Smooth muscle cell (in vitro differentiated cells): ENCODE measurements at regions not wholly inside any gene's neighbourhood (a gene's known extent, or its start where the extent isn't known, plus 50 kb on each side); places are given as distances from the start of the nearest gene placed in this dataset.
"Not testable (repeated sequence)": the region's sequence is repeated elsewhere in the genome, so short reads cannot be mapped to it uniquely, and the experiment has no call there.

Experiments
- DNase-seq: peaks from one replicate; lab custom pipeline; 2025; ENCODE audit not compliant: unreplicated experiment; lab: John Stamatoyannopoulos, UW
- H2AFZ ChIP-seq: fragments of 200-600 bp; sonication (generic); 2 replicates; pipeline ENCODE4 v1.6.0; 2016; ENCODE audit warnings: antibody characterized with exemption, low read depth, mild to moderate bottlenecking
- H3F3A ChIP-seq: fragments of 200-600 bp; sonication (generic); 2 replicates; pipeline ENCODE4 v1.6.0; 2017; ENCODE audit warnings: antibody characterized with exemption, low read depth
- H3K27ac ChIP-seq: fragments of 200-600 bp; sonication (generic); 2 replicates; pipeline ENCODE4 v1.5.1; 2016; ENCODE audit warnings: low read depth, mild to moderate bottlenecking
- H3K27me3 ChIP-seq: fragments of 200-600 bp; sonication (generic); 2 replicates; pipeline ENCODE4 v1.6.1; 2016; ENCODE audit warnings: low read depth, mild to moderate bottlenecking
- H3K36me3 ChIP-seq: fragments of 200-600 bp; sonication (generic); 2 replicates; pipeline ENCODE4 v1.5.1; 2016; ENCODE audit warnings: low read depth
- H3K4me1 ChIP-seq: fragments of 200-600 bp; sonication (generic); 2 replicates; pipeline ENCODE4 v1.5.1; 2016; ENCODE audit warnings: low read depth
- H3K4me2 ChIP-seq: fragments of 200-600 bp; sonication (generic); 2 replicates; pipeline ENCODE4 v1.6.0; 2016; ENCODE audit warnings: mild to moderate bottlenecking
- H3K4me3 ChIP-seq: fragments of 200-600 bp; sonication (generic); 2 replicates; pipeline ENCODE4 v1.5.1; 2016; ENCODE audit warnings: mild to moderate bottlenecking
- H3K79me2 ChIP-seq: fragments of 200-600 bp; sonication (generic); 2 replicates; pipeline ENCODE4 v1.6.0; 2016; ENCODE audit warnings: low read depth, mild to moderate bottlenecking
- H3K9ac ChIP-seq: fragments of 200-600 bp; sonication (generic); 2 replicates; pipeline ENCODE4 v1.6.0; 2016; ENCODE audit warnings: low read depth
- H3K9me3 ChIP-seq: fragments of 200-600 bp; sonication (generic); replicated peaks from 2 replicates; pipeline ENCODE4 v1.5.1; 2016; ENCODE audit warnings: low read depth
- H4K20me1 ChIP-seq: fragments of 200-600 bp; sonication (generic); 2 replicates; pipeline ENCODE4 v1.6.0; 2016; ENCODE audit warnings: low read depth
- CTCF ChIP-seq: fragments of 200-600 bp; sonication (generic); IDR thresholded peaks from 2 replicates; pipeline ENCODE4 v1.5.1; 2017; ENCODE audit warnings: borderline replicate concordance, mild to moderate bottlenecking, antibody characterized with exemption; ENCODE audit not compliant: insufficient read depth, poor library complexity, severe bottlenecking
- WGBS: methylation state at CpG from one replicate; pipeline ENCODE4 v1.1.7; 2016; ENCODE audit warnings: low lambda C conversion rate; 5-methylcytosine and 5-hydroxymethylcytosine counted together

DNA sequence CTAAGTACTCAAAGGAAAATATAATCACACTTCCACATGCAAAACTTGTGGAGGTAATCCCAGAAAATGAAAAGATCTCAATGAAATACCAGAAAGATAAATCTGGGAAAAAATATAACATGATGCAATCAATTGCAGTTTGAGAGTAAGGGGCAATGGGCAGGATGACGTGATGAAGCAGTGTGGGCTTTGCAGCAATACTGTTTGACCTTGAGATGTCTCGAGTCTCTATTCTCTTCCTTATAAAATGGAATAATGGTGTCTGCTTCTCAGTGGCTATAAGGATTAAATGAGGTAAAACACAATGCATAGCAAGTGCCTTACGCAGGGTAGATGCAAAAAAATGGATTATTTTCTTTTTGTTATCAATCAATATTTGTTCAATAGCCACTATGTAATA lies 447.5 kb downstream of the BUD13 start:
- no peaks in the 10 kb centered on the region for H4K20me1 ChIP-seq
- H3K27ac ChIP-seq, result no peak overlapping the region
- H3K4me3 ChIP-seq, result no peak overlapping the region
- DNase-seq, result no peak
- no peaks in the 10 kb centered on the region for H3K27me3 ChIP-seq
- H3K9me3 ChIP-seq, result no peaks in the 10 kb centered on the region
- WGBS, result 94% methylated on average over 3 of the region's 3 CpGs
- no peak overlapping the region for H3K4me2 ChIP-seq
- no peak for TF ChIP-seq CTCF
- H3K9ac ChIP-seq, result no peak overlapping the region
- no peak overlapping the region for H2AFZ ChIP-seq
- no peaks in the 10 kb centered on the region for H3F3A ChIP-seq
- H3K4me1 ChIP-seq, result no peaks in the 10 kb centered on the region
- no peaks in the 10 kb centered on the region for H3K36me3 ChIP-seq
- no peaks in the 10 kb centered on the region for H3K79me2 ChIP-seq

GRCh38 chr11:116324077-116324476 lies 448.7 kb downstream of the BUD13 start:
- not testable (repeated sequence) for H3K9me3 ChIP-seq, H3K36me3 ChIP-seq, H3K27me3 ChIP-seq, H3K4me1 ChIP-seq, H3K79me2 ChIP-seq, H3K4me2 ChIP-seq, H3K27ac ChIP-seq, DNase-seq, H3K4me3 ChIP-seq, H3K9ac ChIP-seq, H4K20me1 ChIP-seq, H3F3A ChIP-seq, H2AFZ ChIP-seq
- WGBS, result 93% methylated on average over 6 of the region's 6 CpGs

DNA sequence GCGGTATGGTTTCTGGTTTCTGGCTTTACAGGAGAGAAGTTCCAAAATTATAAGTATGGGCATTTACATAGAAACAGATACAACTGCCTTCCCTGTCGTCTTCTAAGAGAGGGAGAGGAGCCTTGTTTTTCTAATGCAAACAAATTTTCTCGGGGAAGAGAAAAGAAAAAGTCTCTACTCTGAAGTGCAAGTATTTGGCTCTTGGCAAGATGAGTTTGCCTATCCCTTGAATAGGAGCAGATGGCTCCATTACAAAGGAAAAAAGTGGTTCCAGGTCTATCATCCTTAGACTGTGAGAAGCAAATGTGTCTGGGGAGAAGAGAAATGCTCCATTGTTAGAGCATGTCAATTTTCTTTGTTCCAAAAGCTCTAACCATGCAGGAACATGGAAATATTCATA lies 455.6 kb downstream of the BUD13 start:
- Histone ChIP-seq H3K36me3 (no peaks in the 10 kb centered on the region), H3K27ac (no peak overlapping the region), H3F3A (no peaks in the 10 kb centered on the region), H3K4me2 (no peak overlapping the region), H3K9ac (no peak overlapping the region), H4K20me1 (no peaks in the 10 kb centered on the region), H3K27me3 (no peaks in the 10 kb centered on the region), H3K4me1 (peaks cover 7% of the 10 kb centered on the region), H2AFZ (no peak overlapping the region), H3K4me3 (no peak overlapping the region), H3K9me3 (no peaks in the 10 kb centered on the region), H3K79me2 (no peaks in the 10 kb centered on the region)
- no peak for TF ChIP-seq CTCF
- WGBS, result 63% methylated on average over 3 of the region's 3 CpGs
- DNase-seq, result no peak

GRCh38 chr11:116314006-116314405 lies 458.8 kb downstream of the BUD13 start:
- H4K20me1 ChIP-seq, result no peaks in the 10 kb centered on the region
- no peak overlapping the region for H3K4me2 ChIP-seq
- H3K4me1 ChIP-seq, result peaks cover 7% of the 10 kb centered on the region
- H3K27me3 ChIP-seq, result no peaks in the 10 kb centered on the region
- H3K9me3 ChIP-seq, result no peaks in the 10 kb centered on the region
- no peak for TF ChIP-seq CTCF
- no peaks in the 10 kb centered on the region for H3F3A ChIP-seq
- H2AFZ ChIP-seq, result no peak overlapping the region
- H3K27ac ChIP-seq, result no peak overlapping the region
- no peaks in the 10 kb centered on the region for H3K79me2 ChIP-seq
- no peak overlapping the region for H3K9ac ChIP-seq
- DNase-seq, result no peak
- no peak overlapping the region for H3K4me3 ChIP-seq
- H3K36me3 ChIP-seq, result no peaks in the 10 kb centered on the region
